DOHH2 (cell line): ENCODE measurements at regions not wholly inside any gene's neighbourhood (a gene's known extent, or its start where the extent isn't known, plus 50 kb on each side); places are given as distances from the start of the nearest gene placed in this dataset.

ENCODE experiments used
- EZH2phosphoT487 ChIP-seq: fragments of 200-600 bp; sonication (generic); IDR thresholded peaks from 2 replicates; pipeline ENCODE4 v1.6.1; 2017; ENCODE audit warnings: borderline replicate concordance, mild to moderate bottlenecking, antibody characterized with exemption, low read length, moderate library complexity, mixed read lengths
- TF ChIP-seq, protein P1 (sequence below): fragments of 200-600 bp; sonication (generic); IDR thresholded peaks from one replicate; pipeline ENCODE4 v1.5.1; 2014; ENCODE audit warnings: antibody characterized with exemption, mild to moderate bottlenecking, low read depth, low read length; ENCODE audit not compliant: poor library complexity, severe bottlenecking

DNA sequence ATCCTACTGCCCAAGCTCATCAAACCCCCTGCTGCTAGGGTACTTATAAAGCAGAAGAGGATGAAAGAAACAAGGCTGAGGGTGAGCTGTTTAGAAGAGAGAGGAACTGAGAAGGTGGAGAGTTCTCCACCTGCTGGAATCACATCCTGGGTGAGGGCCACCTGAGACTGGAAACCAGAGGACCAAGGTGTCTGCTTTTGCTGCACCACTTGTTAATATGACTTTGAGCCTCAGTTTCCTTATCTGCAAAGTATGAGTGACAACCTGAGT, 203.2 kb upstream of the SSTR1 start:
- TF ChIP-seq, protein P1, sequence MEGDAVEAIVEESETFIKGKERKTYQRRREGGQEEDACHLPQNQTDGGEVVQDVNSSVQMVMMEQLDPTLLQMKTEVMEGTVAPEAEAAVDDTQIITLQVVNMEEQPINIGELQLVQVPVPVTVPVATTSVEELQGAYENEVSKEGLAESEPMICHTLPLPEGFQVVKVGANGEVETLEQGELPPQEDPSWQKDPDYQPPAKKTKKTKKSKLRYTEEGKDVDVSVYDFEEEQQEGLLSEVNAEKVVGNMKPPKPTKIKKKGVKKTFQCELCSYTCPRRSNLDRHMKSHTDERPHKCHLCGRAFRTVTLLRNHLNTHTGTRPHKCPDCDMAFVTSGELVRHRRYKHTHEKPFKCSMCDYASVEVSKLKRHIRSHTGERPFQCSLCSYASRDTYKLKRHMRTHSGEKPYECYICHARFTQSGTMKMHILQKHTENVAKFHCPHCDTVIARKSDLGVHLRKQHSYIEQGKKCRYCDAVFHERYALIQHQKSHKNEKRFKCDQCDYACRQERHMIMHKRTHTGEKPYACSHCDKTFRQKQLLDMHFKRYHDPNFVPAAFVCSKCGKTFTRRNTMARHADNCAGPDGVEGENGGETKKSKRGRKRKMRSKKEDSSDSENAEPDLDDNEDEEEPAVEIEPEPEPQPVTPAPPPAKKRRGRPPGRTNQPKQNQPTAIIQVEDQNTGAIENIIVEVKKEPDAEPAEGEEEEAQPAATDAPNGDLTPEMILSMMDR = no peak
- TF ChIP-seq EZH2phosphoT487 = no peak
